GM18511 (cell line): ENCODE measurements at regions not wholly inside any gene's neighbourhood (a gene's known extent, or its start where the extent isn't known, plus 50 kb on each side); places are given as distances from the start of the nearest gene placed in this dataset.

Experiments
- ATAC-seq: cut with Tn5 transposase; IDR thresholded peaks from one replicate; pipeline ENCODE4 v1.9.1; 2021; ENCODE audit warnings: mild to moderate bottlenecking, moderate library complexity; ENCODE audit not compliant: unreplicated experiment

GRCh38 chr4:52231526-52231925 is 180.4 kb downstream of the SPATA18 start:
- no peak for ATAC-seq

DNA sequence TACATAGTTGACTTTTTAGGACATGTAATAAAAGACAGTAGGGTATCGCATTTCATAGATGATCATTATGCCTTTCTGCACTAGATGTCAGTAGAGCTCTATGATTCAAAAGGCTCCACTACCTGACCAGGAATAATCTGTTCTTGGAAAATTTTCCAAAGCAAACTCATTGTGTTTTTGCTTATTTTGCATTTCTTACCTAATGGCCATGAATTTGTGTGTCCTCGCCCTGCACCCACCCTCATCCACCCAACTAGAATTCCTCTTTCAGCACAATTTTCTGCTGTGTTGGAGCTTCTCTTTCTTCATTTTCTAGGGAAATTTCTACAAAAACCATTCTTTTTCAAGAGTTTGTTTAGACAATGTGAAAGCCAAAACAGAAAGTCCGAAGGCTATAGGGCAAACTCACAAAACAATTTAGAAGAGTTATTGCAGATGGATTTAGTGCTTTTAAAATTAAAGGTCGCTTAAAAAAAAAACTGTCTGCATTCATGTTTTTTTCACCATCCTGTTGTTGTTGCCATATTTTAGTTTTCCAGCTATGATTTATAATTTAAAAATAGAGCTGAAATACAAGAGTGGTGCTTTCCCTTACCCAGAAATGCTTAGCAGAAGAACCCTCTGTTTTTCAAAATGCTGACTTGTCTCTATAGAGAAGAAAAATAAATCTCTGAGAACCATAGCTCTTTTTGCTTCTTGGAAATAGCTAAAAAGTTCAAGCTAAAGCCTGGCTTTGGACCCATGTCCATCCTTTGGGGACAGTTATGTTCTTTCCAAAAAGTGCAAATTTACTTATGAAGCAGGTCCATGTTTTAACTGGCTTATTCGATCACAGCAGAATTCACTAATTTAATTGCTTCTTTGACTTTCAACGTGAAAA is 183.7 kb downstream of the SPATA18 start:
- ATAC-seq = no peak

DNA sequence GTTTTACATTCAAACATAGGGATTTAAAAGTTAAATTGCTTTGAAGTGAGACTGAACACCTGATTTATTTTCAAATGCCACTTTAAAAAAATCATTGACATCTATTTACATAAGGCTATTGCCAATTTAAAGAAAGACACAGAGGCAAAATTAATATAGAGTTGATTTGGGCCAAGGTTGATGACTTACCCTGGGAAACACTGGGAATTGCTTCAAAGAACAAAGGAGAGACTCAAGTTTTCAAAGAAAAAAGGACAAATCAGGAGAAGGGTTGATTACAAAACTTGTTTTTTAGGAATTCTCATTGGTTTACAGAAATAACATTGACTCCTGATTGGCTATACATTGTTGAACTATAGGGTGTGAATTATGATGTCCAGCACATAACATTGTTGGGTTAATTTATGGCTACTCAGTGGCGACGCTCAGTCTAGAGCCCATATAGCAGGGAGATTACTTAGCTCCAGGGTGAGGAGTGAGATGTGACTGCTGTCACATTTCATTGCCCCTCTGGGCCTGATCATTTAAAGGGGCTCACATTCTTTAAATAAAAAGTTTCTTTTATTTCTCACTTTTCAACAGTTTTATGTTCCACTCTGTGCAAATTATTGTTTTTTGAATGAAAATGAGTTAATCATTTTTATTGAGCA is 184.6 kb downstream of the SPATA18 start:
- ATAC-seq = no peak

GRCh38 chr4:52241916-52242315 is 190.8 kb downstream of the SPATA18 start:
- ATAC-seq = no peak

DNA sequence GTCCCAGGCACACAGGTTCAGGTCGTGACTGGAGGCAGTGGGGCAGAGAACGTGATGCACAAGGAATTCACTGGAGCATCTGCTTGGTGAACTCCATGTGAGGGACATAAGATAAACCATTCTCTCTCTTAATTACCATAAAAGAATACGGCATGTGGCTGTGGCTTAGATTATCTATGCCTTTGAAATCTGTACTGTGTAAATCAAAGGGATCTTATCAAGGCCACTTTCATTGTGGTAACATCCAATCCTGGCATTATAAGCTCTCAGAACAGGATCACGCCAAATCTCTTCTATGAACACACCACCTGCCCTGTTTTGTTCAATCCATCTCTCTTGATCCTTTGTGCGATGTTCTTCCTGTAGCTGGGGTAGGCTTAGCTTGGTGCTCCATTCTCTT is 192.3 kb downstream of the SPATA18 start:
- no peak for ATAC-seq

GRCh38 chr4:52244103-52244775 is 193.1 kb downstream of the SPATA18 start:
- no peak for ATAC-seq

GRCh38 chr4:52244848-52245247 is 193.7 kb downstream of the SPATA18 start:
- ATAC-seq = no peak

DNA sequence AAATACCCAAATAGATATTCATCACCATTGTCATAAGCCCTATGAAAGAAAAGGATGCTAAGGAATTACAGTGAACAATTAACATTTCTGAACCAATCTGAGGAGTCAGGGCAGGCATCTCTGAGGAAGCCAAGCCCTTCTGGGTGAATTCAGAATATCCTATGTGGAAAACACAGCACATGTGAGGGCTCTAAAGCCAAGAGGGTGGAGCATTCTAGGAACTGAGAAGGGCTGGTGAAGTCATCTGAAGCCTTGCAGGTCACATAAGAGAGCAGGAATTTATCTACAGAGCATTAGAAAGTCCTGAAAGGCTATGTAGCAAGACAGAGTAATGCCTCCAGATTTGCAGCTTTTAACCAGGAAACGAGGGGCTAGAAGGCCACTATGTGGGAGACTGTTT is 195.7 kb downstream of the SPATA18 start:
- no peak for ATAC-seq

GRCh38 chr4:52247941-52248340 is 196.8 kb downstream of the SPATA18 start:
- ATAC-seq = no peak

- ATAC-seq = no peak
These were observed 197.7 kb downstream of the SPATA18 start for GRCh38 chr4:52248820-52249219.

DNA sequence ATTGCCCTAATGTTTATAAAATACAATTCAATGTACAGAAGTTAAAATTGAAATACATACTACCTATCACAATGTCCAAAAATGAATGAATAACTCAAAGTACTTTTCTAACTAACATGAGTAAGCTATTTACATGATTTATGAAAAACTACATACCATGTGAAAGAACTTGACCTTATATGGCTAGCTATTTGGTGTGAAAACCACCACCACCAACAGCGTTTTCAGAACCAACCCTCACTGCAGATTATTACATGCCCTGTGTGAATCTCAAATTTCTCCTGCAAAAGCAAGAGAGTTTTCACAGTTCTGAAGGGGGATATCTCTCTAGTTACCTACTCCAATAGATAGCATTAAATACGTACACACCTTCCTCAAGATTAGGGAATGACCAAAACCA is 198.5 kb downstream of the SPATA18 start:
- no peak for ATAC-seq

DNA sequence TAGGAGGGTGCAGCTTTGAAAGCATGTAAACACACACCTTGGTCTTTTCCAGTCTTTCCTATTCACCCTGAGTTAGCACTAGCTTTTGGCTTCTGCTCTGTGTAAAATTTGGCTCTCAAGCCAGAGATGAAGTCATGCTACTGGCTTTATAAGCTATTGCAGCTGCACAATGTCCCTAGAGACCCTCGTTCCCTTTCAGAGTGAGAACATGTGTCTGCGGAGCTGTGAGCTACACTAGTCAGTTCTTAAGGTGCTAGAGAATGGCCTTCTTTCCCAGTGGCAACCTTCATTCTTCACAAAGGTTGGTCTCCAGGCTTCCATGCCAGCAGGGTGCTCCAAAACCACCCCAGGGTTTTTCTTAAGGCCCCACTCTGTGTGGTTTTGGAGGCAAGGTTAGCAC is 199.1 kb downstream of the SPATA18 start:
- ATAC-seq = no peak

DNA sequence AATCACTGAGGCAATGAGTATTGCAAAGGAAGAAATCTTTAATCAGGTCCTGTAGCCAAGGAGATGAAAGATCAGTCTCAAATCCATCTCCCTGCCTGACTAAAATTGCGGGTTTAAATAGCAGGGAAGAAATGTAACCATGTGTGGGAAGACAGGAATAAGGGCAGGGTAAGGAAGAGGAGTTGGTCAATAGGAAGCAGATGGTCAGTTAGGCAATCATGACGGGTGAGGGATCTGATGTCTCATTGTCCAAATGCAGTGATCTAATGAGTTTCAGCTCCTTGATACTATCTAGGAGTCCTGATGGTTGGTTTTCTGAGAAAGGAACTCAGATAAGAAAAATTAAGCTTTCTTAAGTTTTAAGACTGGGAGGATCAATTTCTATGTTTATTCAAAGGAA is 200.8 kb downstream of the SPATA18 start:
- no peak for ATAC-seq

DNA sequence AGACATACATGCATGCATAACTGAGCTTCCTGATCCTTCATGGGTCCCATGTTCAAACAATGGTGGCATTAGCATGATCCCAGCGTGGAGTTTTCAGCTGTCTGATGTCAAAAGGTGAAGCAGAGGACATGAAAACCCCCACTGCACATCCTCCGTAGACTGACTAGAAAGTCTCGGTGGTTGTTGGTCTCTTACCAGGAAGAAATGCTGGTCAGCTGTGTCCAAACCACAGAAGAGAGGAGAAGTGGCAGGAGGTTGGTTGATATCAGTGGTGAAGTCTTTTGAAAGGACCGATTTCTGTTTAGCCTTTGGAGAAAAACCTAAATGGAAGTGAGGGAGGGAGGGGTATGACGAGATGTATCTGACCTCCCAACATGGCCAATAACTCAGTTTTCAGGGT is 201.9 kb downstream of the SPATA18 start:
- ATAC-seq = no peak

DNA sequence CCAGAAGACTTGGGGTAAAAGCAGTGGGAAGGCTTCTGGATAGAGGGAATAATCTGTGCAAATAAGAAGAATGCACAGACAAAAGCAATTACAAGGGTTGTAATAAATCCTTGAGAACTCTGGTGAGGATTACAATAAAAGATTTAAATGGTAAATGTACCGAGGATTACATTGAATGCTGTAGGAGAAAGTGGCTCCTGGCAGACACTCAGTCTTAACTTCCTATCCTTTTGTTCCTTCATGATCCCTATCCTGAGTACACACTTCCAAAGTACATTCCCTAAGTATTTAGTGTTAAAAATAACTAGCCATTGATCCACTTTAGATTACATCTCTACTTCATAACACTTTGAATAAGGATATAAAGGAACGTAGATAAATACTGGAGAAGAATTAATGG is 205.4 kb downstream of the SPATA18 start:
- ATAC-seq = no peak

DNA sequence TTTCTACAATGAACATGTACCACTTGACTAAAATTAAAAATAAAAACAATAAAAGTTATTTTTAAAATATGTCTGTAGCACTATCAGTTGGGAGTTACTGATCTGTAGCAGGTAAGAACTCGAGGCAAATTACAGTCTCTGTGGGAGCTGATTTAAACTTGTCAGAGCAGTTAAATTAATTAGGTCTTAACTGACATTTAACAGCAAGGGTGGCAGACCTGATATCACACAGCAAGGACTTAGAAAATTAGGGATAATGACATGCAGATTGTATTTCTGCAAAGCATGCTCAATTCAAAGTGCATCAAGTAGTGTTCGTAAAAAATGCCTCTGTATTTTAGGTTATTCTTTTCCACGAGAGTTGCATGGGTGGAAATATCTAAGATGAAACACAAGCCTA is 208.9 kb downstream of the SPATA18 start:
- no peak for ATAC-seq

DNA sequence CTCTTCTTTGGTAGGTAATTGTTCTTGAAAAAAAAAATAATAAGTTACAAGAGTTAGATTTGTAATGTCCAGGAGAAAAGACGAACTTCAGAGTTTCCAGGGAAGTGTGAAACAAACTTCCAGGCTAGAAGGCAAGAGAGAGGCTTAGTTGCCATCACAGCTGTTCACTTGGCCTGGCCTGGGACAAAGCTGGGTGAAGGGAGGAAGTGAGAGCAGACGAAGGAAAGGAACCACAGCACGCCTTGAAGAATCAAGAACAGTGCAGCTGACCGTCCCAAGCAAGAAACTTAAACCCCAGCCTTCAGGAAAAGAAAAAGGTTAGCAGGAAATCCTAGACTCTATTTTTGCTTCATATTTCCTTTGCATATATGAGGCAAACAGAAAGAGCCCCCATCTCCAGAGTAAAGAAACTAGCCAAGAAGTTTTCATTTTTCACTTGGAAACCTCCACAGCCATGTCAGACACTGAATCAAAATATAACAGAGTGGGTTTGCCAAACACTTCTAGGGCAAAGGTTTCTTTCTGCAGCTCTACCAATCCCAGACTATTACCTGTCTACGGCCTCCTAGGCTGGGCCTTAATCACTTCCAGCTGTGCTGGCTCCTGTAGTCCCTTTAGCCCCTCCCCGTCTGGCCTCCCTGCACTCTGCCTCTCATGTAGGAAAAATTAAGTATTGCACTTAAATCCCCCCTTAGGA is 209.6 kb downstream of the SPATA18 start:
- no peak for ATAC-seq

GRCh38 chr4:52263607-52264006 is 212.5 kb downstream of the SPATA18 start:
- ATAC-seq = no peak

DNA sequence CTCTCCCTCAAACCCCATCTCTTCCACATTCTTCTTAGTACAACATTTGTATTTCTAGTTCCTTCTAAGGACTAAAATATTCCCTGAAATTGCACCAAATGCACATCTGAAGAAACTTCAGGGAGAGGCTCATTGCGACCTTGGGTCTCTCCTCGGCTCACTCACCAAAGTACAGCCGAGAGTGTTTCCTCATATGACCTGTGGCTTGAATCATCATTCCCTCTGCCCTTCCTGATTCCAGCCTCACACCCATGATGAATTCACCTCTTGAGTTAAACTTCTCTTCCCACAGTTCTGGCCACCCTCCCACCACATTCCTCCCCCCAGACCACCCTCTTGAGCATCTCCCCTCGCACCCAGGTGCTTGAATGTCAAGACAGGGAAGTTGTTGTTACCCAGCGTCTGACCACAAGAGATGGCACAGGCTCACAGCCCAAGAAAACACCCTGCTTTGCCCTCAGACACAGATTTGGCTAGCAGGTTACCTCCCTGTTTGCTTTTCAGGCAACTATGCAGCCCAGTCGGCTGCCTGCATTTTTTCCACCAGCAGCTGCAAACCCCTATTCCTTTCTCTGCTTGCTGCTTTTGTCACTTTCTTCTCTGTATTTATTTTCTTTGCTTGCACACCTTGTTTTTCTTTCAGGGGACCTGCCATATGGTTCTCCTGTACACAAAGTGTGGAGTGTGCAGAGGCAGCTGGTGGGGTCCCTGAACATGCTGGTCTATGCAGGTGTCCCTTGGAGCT is 214.8 kb downstream of the SPATA18 start:
- no peak for ATAC-seq

- no peak for ATAC-seq
These were observed 215.5 kb downstream of the SPATA18 start for GRCh38 chr4:52266537-52267137.
